GM18519 (cell line): ENCODE measurements at regions not wholly inside any gene's neighbourhood (a gene's known extent, or its start where the extent isn't known, plus 50 kb on each side); places are given as distances from the start of the nearest gene placed in this dataset.
"Not testable (repeated sequence)": the region's sequence is repeated elsewhere in the genome, so short reads cannot be mapped to it uniquely, and the experiment has no call there.

Experiments used
- ATAC-seq: cut with Tn5 transposase; IDR thresholded peaks from one replicate; pipeline ENCODE4 v1.9.1; 2021; ENCODE audit warnings: mild to moderate bottlenecking, moderate library complexity; ENCODE audit not compliant: unreplicated experiment, low FRiP score

- peak; percentile 80 for ATAC-seq
Measured at GRCh38 chr5:118506217-118506852, 482.0 kb downstream of the DTWD2 start.

GRCh38 chr5:118502232-118502631 lies 486.1 kb downstream of the DTWD2 start:
- not testable (repeated sequence) for ATAC-seq

GRCh38 chr5:118491351-118491750 lies 497.0 kb downstream of the DTWD2 start:
- ATAC-seq: no peak

GRCh38 chr5:118486647-118487225 lies 501.6 kb downstream of the DTWD2 start:
- no peak for ATAC-seq

- ATAC-seq: no peak
Measured at GRCh38 chr5:118479285-118479684, 509.1 kb downstream of the DTWD2 start.

- no peak for ATAC-seq
Measured at GRCh38 chr5:118478852-118479251, 509.5 kb downstream of the DTWD2 start.

GRCh38 chr5:118468085-118468484 lies 520.3 kb downstream of the DTWD2 start:
- no peak for ATAC-seq

- ATAC-seq: no peak
Measured at GRCh38 chr5:118467103-118467502, 521.2 kb downstream of the DTWD2 start.

- ATAC-seq: no peak
Measured at GRCh38 chr5:118466418-118466817, 521.9 kb downstream of the DTWD2 start.

GRCh38 chr5:118462276-118462675 lies 526.1 kb downstream of the DTWD2 start:
- not testable (repeated sequence) for ATAC-seq

GRCh38 chr5:118461436-118461835 lies 526.9 kb downstream of the DTWD2 start:
- ATAC-seq: no peak

GRCh38 chr5:118459490-118459889 lies 528.9 kb downstream of the DTWD2 start:
- no peak for ATAC-seq

GRCh38 chr5:118456085-118456484 lies 532.3 kb downstream of the DTWD2 start:
- no peak for ATAC-seq

- ATAC-seq: no peak
Measured at GRCh38 chr5:118451697-118452247, 536.6 kb downstream of the DTWD2 start.

GRCh38 chr5:118450554-118451332 lies 537.6 kb downstream of the DTWD2 start:
- ATAC-seq: no peak

- no peak for ATAC-seq
Measured at GRCh38 chr5:118447350-118447749, 541.0 kb downstream of the DTWD2 start.

GRCh38 chr5:118441956-118442355 lies 546.4 kb downstream of the DTWD2 start:
- ATAC-seq: no peak

- ATAC-seq: no peak
Measured at GRCh38 chr5:118441034-118441433, 547.3 kb downstream of the DTWD2 start.

- ATAC-seq: no peak
Measured at GRCh38 chr5:118440496-118440895, 547.9 kb downstream of the DTWD2 start.

GRCh38 chr5:118439831-118440230 lies 548.5 kb downstream of the DTWD2 start:
- ATAC-seq: no peak

- ATAC-seq: no peak
Measured at GRCh38 chr5:118435131-118435530, 553.2 kb downstream of the DTWD2 start.
